ENCODE measurements at regions not wholly inside any gene's neighbourhood (a gene's known extent, or its start where the extent isn't known, plus 50 kb on each side); places are given as distances from the start of the nearest gene placed in this dataset.
"Not testable (repeated sequence)": the region's sequence is repeated elsewhere in the genome, so short reads cannot be mapped to it uniquely, and the experiment has no call there.

GRCh38 chr6:4256969-4257368 lies 121.6 kb upstream of the ECI2 start:
- no peak for TF ChIP-seq POLR2A (IDR thresholded peaks at IDR 0.05)
- TF ChIP-seq CTCF (IDR thresholded peaks at IDR 0.05): no peak
- no peak overlapping the region for H3K4me3 ChIP-seq
- peaks cover 7 to 9% of the 10 kb centered on the region in 2 donors for H3K4me1 ChIP-seq (replicated peaks in 1 of 2)
- no peaks in the 10 kb centered on the region for H3K27me3 ChIP-seq
- H3K27ac ChIP-seq: no peak overlapping the region
- no peaks in the 10 kb centered on the region for H3K9me3 ChIP-seq (replicated peaks in 1 of 3)
- H3K36me3 ChIP-seq (replicated peaks in 1 of 2): no peaks in the 10 kb centered on the region
- intact Hi-C loops (cut with DNase I): no loop called here
- DNase-seq: no peak
- WGBS, 4 donors: 72 to 77% (median 76%) methylated on average over 3 of the region's 3 CpGs

- H3K4me1 ChIP-seq (replicated peaks in 1 of 2): peaks cover 7 to 9% of the 10 kb centered on the region in 2 donors
- H3K27me3 ChIP-seq: no peaks in the 10 kb centered on the region
- intact Hi-C loops (cut with DNase I): no loop called here
- no peak overlapping the region for H3K4me3 ChIP-seq
- peak overlapping the region in 1 of 5 donors; percentile 46 for H3K27ac ChIP-seq
- peak; percentile 56 to 71 (median 65) for DNase-seq
- no peaks in the 10 kb centered on the region for H3K36me3 ChIP-seq (replicated peaks in 1 of 2)
- TF ChIP-seq POLR2A (IDR thresholded peaks at IDR 0.05): no peak
- TF ChIP-seq CTCF (IDR thresholded peaks at IDR 0.05): peak; percentile 34 to 61 (median 52)
- 9 to 27% (median 26%) methylated on average over 5 of the region's 5 CpGs for WGBS, 4 donors
- no peaks in the 10 kb centered on the region for H3K9me3 ChIP-seq (replicated peaks in 1 of 3)
These were observed 118.3 kb upstream of the ECI2 start for GRCh38 chr6:4253604-4254231.

GRCh38 chr6:4252445-4252844 lies 117.1 kb upstream of the ECI2 start:
- intact Hi-C loops (cut with DNase I); H3K4me3 ChIP-seq; DNase-seq; H3K27ac ChIP-seq; H3K36me3 ChIP-seq (replicated peaks in 1 of 2); H3K4me1 ChIP-seq (replicated peaks in 1 of 2); H3K27me3 ChIP-seq; H3K9me3 ChIP-seq (replicated peaks in 1 of 3): not testable (repeated sequence)
- WGBS, 4 donors: 90 to 97% (median 93%) methylated on average over 5 of the region's 5 CpGs

- peaks cover 7 to 9% of the 10 kb centered on the region in 2 donors for H3K4me1 ChIP-seq (replicated peaks in 1 of 2)
- no peak for DNase-seq
- intact Hi-C loops (cut with DNase I): no loop called here
- H3K4me3 ChIP-seq: no peak overlapping the region
- 75 to 100% (median 88%) methylated on average over 1 of the region's 1 CpG for WGBS, 4 donors
- TF ChIP-seq POLR2A (IDR thresholded peaks at IDR 0.05) (no peak), CTCF (IDR thresholded peaks at IDR 0.05) (no peak)
- no peaks in the 10 kb centered on the region for H3K36me3 ChIP-seq (replicated peaks in 1 of 2)
- H3K27ac ChIP-seq: no peak overlapping the region
- no peaks in the 10 kb centered on the region for H3K27me3 ChIP-seq
- no peaks in the 10 kb centered on the region for H3K9me3 ChIP-seq (replicated peaks in 1 of 3)
These were observed 115.3 kb upstream of the ECI2 start for GRCh38 chr6:4250645-4251044.

GRCh38 chr6:4243832-4244231 lies 108.5 kb upstream of the ECI2 start:
- H3K9me3 ChIP-seq (replicated peaks in 1 of 3); H3K4me1 ChIP-seq (replicated peaks in 1 of 2); H3K36me3 ChIP-seq (replicated peaks in 1 of 2); H3K4me3 ChIP-seq; intact Hi-C loops (cut with DNase I); H3K27ac ChIP-seq; H3K27me3 ChIP-seq; DNase-seq: not testable (repeated sequence)
- 90 to 100% (median 91%) methylated on average over 1 of the region's 1 CpG for WGBS, 4 donors

Data from adrenal gland (tissue), 9 donors.